IPS DF 4.7 (cell line): ENCODE measurements at regions not wholly inside any gene's neighbourhood (a gene's known extent, or its start where the extent isn't known, plus 50 kb on each side); places are given as distances from the start of the nearest gene placed in this dataset.

Experiments used
- DNase-seq: peaks from one replicate; pipeline ENCODE4 v3.0.0-alpha.2; 2013; ENCODE audit warnings: low spot score; ENCODE audit errors: extremely low read depth

DNA sequence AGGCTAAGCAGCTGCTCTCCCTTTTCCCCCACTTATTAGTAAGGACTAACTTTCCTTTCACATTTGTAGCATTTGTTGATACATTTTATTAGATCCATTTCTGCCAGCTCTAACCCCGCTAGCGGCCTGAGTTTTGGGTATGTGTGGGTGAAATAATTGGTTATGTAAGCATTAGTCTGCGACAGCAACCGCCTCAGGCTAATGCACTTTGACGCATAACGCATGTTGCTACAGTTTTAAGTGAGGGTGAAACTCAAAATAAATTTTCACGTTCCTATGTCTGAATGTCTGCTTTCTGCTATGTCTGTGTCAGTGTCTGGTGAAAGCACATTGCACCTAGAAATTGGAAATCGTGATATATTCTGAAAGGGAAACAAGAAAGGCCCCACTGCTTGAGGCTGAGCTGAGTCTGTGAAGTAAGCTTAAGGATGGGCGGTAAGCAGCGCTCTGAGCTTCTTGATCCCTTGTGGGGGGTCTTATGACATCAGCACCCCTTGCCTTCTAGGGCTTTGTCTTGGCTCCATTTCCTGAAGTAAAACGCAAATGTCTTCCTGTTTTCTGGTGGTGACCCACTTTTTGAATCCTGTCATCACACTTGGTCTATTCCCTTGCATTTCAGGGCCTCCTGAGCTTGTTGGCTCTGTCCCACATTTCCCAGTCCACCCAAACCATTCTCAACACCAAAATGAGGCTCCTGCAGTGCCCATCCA lies 648.3 kb upstream of the ARGLU1 start:
- DNase-seq = no peak

GRCh38 chr13:107211073-107211472 lies 643.1 kb upstream of the ARGLU1 start:
- DNase-seq = peak; percentile 58

DNA sequence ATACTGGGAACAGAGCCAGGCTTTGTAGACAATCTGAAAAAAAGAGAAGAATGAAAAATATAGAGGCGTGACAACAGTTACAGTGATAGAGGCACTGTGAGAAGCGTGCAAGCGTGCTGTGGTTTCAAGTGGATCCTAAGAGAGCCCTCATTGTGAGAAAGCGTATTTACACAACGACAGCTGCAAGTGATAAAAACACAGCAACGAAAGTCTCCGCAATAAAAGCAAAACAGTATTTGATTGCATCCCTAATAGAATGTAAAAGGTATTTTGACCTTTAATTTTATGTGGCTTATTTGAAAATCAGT lies 642.7 kb upstream of the ARGLU1 start:
- DNase-seq = no peak

DNA sequence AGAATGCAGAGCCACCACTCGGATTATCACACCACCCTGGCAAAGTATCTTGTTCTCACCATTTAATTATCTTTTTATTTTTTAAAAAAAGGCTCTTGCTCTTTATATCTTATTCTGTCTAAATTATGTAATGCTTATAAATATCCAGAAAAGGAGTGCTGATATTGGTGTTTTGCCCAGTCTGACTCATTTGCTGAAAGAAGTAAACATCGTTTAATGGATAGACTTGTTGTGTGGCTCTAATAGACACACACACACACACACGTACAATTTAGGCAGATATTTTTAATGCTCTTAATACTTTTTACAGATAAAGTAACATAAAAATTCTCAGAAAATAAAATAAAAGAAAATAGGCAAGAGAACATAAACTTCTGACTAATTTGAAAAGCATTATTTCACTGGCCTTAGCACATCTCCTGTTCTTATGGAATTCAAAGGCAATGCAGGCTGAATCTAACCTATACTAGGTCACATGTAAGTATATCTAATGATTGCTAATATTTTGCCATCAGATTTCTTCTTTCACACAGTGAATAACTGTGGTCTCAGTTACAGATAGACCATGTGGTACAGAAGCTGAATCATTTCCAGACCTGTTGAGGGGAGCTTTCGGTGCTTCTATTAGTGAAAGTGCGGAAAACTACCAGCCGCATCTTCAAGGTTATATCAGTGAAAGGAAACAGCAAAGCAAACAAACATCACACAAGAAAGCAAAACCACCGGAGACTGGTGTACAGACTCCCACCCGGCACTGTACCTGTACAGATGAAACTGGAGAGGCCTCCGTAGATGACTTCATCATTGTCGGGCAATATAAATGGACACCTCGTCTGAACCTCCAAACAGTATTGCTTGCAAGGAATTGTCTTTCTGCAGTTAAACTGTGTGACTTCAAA lies 642.1 kb upstream of the ARGLU1 start:
- no peak for DNase-seq

DNA sequence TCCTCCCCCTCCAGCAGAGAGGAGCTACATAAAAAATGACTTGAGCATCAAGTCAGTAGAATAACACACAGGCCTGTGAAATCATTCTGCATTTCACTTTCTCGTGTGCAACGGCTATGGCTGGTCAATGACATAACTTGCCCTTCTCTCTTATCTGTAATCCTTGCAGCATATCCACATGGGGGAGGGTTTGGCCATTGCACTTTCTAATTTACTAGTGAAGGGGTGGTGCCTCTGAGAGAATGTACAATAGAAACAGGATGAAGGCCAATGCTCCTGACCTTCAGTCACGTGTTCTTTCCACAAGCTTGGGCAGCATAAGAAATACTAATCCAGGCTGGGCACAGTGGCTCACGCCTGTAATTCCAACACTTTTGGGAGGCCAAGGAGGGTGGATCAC lies 641.0 kb upstream of the ARGLU1 start:
- DNase-seq = no peak

DNA sequence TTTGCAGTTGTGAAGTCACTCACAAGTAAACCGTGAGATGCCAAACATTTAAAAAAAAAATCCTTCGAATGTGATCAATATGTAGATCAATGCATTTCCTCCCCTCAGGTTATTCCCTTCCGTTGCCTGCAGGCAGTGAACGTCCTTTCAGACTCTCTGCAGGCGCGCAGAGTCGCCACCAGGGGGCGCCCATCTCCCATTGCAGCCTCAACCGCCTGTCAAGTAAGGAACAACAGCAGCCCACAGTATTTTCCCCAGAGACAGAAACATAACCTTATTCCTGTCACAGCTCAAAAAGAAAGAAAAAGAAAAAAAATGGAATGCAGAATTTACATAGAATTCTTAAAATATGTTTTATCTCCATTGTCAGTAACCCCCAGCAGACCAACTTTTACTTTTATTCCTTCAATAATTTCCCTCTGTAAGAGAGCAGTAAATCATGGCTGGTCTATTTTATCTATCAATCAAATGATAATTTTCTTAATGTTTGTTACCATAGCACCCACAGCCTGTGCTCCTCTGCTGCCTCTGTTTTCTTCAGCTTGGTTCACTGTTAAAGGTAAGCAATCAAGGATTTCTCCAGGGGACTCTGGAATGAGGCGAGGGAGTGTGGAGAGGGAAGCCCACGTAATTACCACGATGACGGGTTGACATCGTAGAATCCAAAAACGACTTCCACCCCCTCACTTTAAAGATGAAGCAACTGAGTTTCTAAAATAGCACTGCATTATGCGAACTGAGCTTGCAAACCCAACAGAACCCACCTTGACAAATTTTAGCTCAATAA lies 637.6 kb upstream of the ARGLU1 start:
- DNase-seq = no peak

GRCh38 chr13:107203146-107203847 lies 635.4 kb upstream of the ARGLU1 start:
- DNase-seq = peak; percentile 36

DNA sequence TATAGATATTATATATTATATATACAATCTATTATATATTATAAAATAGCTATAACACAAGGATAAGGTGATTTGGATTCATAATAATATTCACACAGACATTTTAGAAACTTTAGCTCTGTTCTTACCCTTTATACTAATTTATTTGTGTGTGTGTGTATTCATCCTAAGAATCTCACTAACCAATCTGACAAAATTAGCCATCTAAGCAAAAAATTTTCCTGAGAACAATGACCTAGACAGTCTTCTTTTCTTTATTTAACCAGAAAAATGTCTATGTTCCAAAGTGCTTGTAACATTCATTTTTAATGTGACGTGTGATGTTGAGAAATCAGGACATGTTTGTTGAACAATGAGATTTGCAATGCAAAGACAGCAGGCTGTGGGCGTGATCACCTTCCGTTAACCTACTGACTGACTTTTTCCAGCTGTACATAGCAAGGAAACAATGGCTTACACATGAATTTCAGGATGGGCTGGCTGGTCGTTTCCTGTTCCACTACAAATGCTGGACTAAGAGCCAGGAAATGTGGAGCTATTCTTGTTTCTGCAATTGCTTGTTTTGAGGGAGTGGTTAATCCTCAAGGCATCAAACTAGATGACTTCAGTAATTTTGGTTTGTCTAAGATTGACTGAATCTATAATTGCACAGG lies 634.6 kb upstream of the ARGLU1 start:
- no peak for DNase-seq

DNA sequence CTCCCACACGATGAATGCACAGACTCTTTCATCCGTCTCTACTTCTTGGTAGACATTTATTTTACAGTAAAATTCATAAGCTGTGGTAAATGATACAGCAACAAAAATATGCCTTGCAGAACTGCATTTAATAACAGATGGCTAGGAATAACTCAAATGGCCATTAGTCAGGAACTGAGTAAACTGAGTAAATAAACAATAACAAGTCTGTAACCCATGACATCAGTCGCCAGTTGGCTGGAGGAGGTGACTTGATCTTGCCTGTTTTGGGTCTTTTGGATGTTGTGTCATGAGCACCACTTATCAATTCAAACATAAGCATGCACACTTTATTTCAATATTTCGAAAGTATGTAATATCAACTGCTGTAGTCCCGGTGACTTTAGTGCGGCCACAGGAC lies 632.6 kb upstream of the ARGLU1 start:
- DNase-seq = no peak

- DNase-seq = no peak
Observed at GRCh38 chr13:107192289-107192688, 624.4 kb upstream of the ARGLU1 start.

DNA sequence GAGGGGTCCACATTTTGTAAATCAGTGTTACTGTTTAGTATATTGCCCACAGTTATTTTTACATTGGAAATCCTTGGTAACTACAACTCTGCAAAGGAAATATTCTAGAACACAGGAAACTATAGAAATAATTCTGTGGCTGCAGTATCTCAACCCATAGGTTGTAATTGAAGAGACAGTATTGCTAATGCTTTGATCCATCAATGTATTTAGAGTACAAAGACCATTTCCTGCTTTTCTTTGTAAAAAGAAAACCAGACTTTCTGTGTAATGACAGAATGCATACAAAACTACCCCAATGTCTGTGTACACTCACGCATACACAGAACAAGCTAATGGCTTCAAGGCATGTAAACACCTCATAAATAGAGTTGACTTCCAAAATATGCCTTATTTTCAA lies 622.1 kb upstream of the ARGLU1 start:
- no peak for DNase-seq

DNA sequence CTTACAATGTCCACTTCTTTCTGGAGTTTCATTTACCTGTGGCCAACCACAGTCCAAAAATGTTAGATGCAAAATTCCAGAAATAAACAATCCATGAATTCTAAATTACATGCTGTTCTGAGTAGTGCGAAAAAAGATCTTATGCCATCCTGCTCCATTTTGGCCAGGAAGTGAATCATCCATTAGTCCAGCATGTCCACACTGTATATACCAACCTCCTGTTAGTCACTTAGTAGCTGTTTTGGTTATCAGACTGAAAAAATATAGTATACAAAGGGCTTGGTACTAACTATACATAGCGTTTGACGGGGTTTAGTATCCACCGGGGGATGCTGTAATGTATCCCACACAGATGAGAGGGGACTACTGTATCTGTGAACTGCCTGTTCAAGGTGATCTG lies 618.0 kb upstream of the ARGLU1 start:
- DNase-seq = no peak

DNA sequence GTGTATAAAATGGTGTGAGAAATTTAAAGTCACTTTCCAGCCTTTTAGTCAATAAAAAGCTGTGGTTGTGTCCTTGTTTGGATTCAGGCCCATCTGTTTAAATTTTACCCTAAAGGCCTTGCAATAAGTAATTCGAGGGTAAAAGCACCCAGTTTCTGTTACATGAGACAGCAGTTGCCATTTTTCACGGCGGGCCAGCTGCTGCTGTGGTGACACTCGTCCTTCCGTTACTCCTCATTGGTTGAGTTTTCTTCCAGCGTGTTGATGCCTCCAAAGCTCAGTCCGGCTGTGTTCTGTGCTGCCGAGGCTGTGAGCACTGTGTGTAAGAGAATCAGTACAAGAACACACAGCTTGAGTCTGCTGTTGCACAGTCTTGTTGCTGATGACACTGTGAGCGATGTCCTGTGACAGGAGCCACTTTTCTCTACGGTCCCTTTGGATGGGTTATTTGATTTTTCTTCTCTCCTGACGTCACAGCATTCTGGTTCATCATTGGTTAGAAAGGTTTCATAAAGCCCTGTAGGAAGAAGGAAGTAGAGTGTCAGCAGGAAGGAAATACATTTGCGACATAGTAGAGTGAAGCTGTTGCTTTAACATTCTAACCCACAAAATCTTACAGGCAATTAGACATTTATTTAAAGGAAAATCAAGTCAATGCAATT lies 602.5 kb upstream of the ARGLU1 start:
- DNase-seq = no peak

- no peak for DNase-seq
Observed at GRCh38 chr13:107157271-107157670, 589.3 kb upstream of the ARGLU1 start.

GRCh38 chr13:107144432-107144831 lies 576.5 kb upstream of the ARGLU1 start:
- DNase-seq = no peak

- no peak for DNase-seq
Observed at GRCh38 chr13:107141767-107142166, 573.8 kb upstream of the ARGLU1 start.

GRCh38 chr13:107139006-107139405 lies 571.1 kb upstream of the ARGLU1 start:
- no peak for DNase-seq

DNA sequence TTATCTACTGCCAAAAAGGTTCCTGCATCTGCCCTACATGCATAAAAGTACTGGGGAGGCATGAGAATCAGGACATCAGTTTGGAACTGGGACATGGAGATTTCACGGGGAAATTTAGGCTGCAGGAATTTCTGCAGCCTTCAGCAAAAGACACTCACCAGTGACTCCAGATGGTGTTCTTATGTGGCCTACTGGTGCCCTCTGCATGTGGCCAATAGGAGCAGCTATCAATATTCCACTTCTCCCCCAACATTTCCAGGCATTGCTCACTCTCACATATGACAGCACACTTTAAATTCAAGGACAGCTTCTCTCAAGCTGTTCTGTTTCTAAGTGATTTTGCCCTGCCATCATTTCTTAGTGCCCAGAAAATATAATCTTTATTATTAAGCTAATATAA lies 570.5 kb upstream of the ARGLU1 start:
- no peak for DNase-seq

- no peak for DNase-seq
Observed at GRCh38 chr13:107133950-107134349, 566.0 kb upstream of the ARGLU1 start.

DNA sequence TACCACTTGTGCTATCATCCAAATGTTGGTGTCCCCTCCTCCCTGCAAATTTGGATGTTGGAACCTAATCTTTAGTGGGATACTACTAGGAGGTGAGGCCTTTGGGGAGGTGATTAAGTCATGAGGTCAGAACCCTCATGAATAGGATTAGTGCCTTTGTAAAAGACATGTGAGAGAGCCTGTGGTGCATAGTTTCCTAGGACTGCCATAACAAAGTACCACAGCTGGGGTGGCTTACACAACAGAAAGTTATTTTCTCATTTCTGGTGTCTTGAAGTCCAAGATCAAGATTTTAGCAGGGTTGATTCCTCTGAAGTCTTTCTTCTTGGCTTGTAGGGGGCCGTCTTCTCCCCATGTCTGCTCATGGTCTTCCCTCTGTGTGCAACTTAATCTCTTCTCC lies 562.6 kb upstream of the ARGLU1 start:
- no peak for DNase-seq

GRCh38 chr13:107124730-107125129 lies 556.8 kb upstream of the ARGLU1 start:
- DNase-seq = no peak
